PC-9 (cell line): ENCODE measurements at regions not wholly inside any gene's neighbourhood (a gene's known extent, or its start where the extent isn't known, plus 50 kb on each side); places are given as distances from the start of the nearest gene placed in this dataset.

Source experiments
- CTCF ChIP-seq: fragments of 200-600 bp; sonication (generic); conservative IDR thresholded peaks from 2 replicates; pipeline ENCODE4 v1.6.1; 2017; ENCODE audit warnings: mixed run types, antibody characterized with exemption, mild to moderate bottlenecking, moderate library complexity
- EZH2 ChIP-seq: fragments of 200-600 bp; sonication (generic); IDR thresholded peaks from 2 replicates; pipeline ENCODE4 v1.8.0; 2017; ENCODE audit warnings: antibody characterized with exemption, low read depth

GRCh38 chr11:91141655-91142054 is 918.8 kb upstream of the CHORDC1 start:
- TF ChIP-seq CTCF (no peak), EZH2 (no peak)
